ENCODE measurements at regions not wholly inside any gene's neighbourhood (a gene's known extent, or its start where the extent isn't known, plus 50 kb on each side); places are given as distances from the start of the nearest gene placed in this dataset.

DNA sequence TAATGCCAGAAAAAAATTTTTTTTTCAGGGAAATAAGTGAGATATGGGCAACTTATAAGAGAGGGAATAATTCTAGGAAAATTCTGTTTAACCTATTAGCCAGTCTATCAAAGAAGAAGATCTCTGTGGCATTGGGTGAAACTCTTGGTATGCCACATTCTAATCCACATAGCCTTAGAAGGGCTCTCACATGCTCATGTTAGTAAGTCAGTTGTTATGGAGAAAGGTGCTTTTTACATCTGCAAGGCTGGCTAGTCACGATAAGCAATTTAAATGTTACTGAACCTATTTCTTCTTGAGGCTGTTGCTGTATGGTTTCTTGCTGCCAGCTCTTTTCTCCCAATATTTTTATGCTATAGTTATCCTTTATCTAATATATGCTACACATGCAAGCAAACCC, 89.9 kb upstream of the MAGI1 start:
- H3K4me3 ChIP-seq (replicated peaks; ENCODE audit: low read depth, low read length) = no peak overlapping the region

DNA sequence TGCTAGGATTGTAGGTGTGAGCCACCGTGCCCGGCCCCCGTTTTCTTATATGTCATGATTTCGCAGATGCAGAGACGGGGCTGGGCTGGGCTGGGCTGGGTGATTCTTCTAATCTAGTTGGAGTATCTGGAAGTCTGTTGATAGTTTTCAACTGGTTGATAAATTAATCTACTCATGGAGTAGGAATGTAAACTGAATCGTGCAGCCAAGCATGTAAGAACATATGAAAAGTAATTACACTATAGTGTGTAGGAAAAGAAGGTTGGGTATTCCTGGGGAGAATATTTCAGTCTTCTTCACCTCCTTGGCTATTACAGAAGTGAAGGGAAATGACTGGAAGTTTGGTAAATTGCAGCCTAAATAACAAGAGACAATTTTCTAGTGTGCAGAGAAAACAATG, 82.6 kb upstream of the MAGI1 start:
- no peak for DNase-seq (ENCODE audit: extremely low read depth, insufficient read length)

More for the DNA sequence above, 89.9 kb upstream of the MAGI1 start:
- H3K27me3 ChIP-seq (replicated peaks; ENCODE audit: control insufficient read depth, insufficient read depth, low read length) = no peaks in the 10 kb centered on the region
- no peak for DNase-seq (ENCODE audit: extremely low read depth, insufficient read length)
- TF ChIP-seq, protein P1, sequence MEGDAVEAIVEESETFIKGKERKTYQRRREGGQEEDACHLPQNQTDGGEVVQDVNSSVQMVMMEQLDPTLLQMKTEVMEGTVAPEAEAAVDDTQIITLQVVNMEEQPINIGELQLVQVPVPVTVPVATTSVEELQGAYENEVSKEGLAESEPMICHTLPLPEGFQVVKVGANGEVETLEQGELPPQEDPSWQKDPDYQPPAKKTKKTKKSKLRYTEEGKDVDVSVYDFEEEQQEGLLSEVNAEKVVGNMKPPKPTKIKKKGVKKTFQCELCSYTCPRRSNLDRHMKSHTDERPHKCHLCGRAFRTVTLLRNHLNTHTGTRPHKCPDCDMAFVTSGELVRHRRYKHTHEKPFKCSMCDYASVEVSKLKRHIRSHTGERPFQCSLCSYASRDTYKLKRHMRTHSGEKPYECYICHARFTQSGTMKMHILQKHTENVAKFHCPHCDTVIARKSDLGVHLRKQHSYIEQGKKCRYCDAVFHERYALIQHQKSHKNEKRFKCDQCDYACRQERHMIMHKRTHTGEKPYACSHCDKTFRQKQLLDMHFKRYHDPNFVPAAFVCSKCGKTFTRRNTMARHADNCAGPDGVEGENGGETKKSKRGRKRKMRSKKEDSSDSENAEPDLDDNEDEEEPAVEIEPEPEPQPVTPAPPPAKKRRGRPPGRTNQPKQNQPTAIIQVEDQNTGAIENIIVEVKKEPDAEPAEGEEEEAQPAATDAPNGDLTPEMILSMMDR (IDR thresholded peaks at IDR 0.05; ENCODE audit: insufficient read depth, low read length, poor library complexity, severe bottlenecking) = no peak
- no peaks in the 10 kb centered on the region for H3K36me3 ChIP-seq (ENCODE audit: control insufficient read depth, insufficient read depth, low read length)

DNA sequence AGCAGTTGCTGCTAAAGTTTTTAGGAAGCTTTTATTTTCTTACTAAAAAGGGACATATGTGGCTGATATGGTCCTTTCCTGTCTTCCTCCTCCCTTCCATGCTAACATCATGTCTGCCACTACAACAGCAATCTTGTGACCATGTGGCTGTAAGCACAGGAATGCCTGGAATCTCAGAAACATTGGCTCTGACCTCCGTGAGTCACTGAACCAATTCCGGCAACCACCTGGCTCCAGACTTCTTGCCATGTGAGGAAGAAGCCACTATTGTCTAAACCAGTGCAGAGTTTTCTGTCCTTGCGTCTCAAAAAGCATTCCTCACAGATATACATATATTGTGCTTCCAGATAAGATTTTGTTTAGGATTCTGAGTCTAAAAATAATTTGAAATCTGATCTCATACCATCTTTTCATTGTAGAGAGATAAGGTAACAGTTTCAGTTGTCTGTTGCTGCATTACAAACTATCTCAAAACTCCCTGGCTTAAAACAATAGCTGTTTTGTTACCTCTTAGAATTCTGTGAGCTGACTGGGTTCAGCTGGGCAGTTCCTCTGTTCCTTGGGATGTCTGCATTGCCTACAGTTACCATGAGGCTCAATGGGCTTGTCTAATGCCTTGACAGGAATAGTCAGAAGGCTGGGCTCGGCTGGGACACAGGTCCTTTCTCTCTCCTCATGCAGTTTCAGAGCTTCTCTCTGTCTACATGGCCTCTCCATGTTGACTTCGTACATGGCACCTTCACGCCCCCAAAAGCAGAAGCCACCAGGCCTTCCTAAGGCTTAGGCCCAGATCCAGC, 77.3 kb upstream of the MAGI1 start:
- no peak for DNase-seq (ENCODE audit: extremely low read depth, insufficient read length)
- Histone ChIP-seq H3K36me3 (ENCODE audit: control insufficient read depth, insufficient read depth, low read length) (no peaks in the 10 kb centered on the region), H3K4me3 (replicated peaks; ENCODE audit: low read depth, low read length) (no peak overlapping the region), H3K27me3 (replicated peaks; ENCODE audit: control insufficient read depth, insufficient read depth, low read length) (no peaks in the 10 kb centered on the region)
- TF ChIP-seq, protein P1 (IDR thresholded peaks at IDR 0.05; ENCODE audit: insufficient read depth, low read length, poor library complexity, severe bottlenecking) = no peak

More for the DNA sequence above, 82.6 kb upstream of the MAGI1 start:
- TF ChIP-seq, protein P1 (IDR thresholded peaks at IDR 0.05; ENCODE audit: insufficient read depth, low read length, poor library complexity, severe bottlenecking) = no peak
- no peak overlapping the region for H3K4me3 ChIP-seq (replicated peaks; ENCODE audit: low read depth, low read length)
- H3K27me3 ChIP-seq (replicated peaks; ENCODE audit: control insufficient read depth, insufficient read depth, low read length) = no peaks in the 10 kb centered on the region; the same call in 1 of the 2 replicates
- H3K36me3 ChIP-seq (ENCODE audit: control insufficient read depth, insufficient read depth, low read length) = no peaks in the 10 kb centered on the region

DNA sequence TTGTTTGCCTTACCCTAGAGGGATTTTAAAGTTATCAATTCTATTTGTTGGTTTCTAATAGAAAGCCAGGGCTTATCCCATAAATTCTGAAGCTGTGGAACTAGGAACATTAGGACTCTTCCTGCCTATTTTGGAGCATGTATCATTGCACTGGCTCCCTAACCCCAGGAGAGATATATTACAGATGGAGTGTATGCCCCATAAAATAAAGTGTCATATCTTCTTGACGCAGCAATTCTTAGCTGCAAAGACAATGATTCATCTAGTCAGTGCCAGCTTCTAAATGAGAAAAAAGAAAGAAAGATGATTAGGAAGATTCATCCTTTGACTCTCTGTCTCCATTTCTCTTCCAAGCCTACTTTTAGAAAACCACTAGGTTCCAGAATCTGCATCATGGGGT, 74.8 kb upstream of the MAGI1 start:
- Histone ChIP-seq H3K4me3 (replicated peaks; ENCODE audit: low read depth, low read length) (no peak overlapping the region), H3K27me3 (replicated peaks; ENCODE audit: control insufficient read depth, insufficient read depth, low read length) (no peaks in the 10 kb centered on the region), H3K36me3 (ENCODE audit: control insufficient read depth, insufficient read depth, low read length) (no peaks in the 10 kb centered on the region)
- no peak for DNase-seq (ENCODE audit: extremely low read depth, insufficient read length)
- TF ChIP-seq, protein P1 (IDR thresholded peaks at IDR 0.05; ENCODE audit: insufficient read depth, low read length, poor library complexity, severe bottlenecking) = no peak

DNA sequence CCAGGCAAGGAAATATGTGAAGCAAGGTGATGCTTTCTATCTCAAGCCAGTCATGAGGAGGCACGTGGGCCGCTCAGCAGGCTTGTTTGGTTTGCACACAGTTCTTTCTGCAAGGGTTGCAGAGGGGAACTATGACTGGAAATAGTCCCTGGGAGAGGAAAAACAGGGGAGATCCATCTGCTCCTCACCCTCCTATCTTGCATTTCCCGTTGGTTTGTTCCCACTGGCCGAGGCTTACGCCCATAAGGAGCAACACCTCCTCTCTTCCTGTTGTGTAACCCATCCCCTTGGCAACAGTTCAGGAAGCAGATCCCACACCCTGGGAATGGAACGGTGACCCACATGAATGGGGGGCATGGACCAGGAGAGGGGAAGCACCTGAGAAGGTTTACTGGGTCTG, 72.1 kb upstream of the MAGI1 start:
- H3K27me3 ChIP-seq (replicated peaks; ENCODE audit: control insufficient read depth, insufficient read depth, low read length) = no peaks in the 10 kb centered on the region
- no peak for DNase-seq (ENCODE audit: extremely low read depth, insufficient read length)
- H3K36me3 ChIP-seq (ENCODE audit: control insufficient read depth, insufficient read depth, low read length) = no peaks in the 10 kb centered on the region
- no peak overlapping the region for H3K4me3 ChIP-seq (replicated peaks; ENCODE audit: low read depth, low read length)
- TF ChIP-seq, protein P1 (IDR thresholded peaks at IDR 0.05; ENCODE audit: insufficient read depth, low read length, poor library complexity, severe bottlenecking) = no peak
